Activated CD8-positive, alpha-beta T cell treated with anti-CD3 and anti-CD28 coated beads for 36 hours (primary cell): ENCODE measurements at regions not wholly inside any gene's neighbourhood (a gene's known extent, or its start where the extent isn't known, plus 50 kb on each side); places are given as distances from the start of the nearest gene placed in this dataset.

Experiments used
- ATAC-seq: fragments of 200-7000 bp; cut with Tn5 transposase; one replicate; pipeline ENCODE4 v1.10.0; 2021; ENCODE audit warnings: mild to moderate bottlenecking, moderate library complexity
- CTCF ChIA-PET: fragments of 350-600 bp; sonication (Branson Sonifier 250); formaldehyde crosslinking; loops from one replicate; lab custom pipeline; 2021; ENCODE audit warnings: antibody characterized with exemption; lab: Charles Lee
- POLR2A ChIA-PET: fragments of 350-600 bp; sonication (Branson Sonifier 250); formaldehyde crosslinking; loops from one replicate; lab custom pipeline; 2021; ENCODE audit warnings: antibody characterized with exemption; lab: Charles Lee
- DNase-seq: peaks from one replicate; pipeline ENCODE4 v3.0.0-alpha.2; 2020
- H3K27ac Mint-ChIP-seq: one replicate; pipeline ENCODE4 v1.8.0; 2021; ENCODE audit warnings: mild to moderate bottlenecking, mixed read lengths
- H3K27me3 Mint-ChIP-seq: one replicate; pipeline ENCODE4 v1.8.0; 2021; ENCODE audit warnings: mixed read lengths
- H3K36me3 Mint-ChIP-seq: one replicate; pipeline ENCODE4 v1.8.0; 2021; ENCODE audit warnings: low read depth, mixed read lengths
- H3K4me1 Mint-ChIP-seq: one replicate; pipeline ENCODE4 v1.8.0; 2021; ENCODE audit warnings: low read depth, mixed read lengths
- H3K4me3 Mint-ChIP-seq: one replicate; pipeline ENCODE4 v1.8.0; 2021; ENCODE audit warnings: mild to moderate bottlenecking, moderate library complexity, mixed read lengths
- H3K9me3 Mint-ChIP-seq: one replicate; pipeline ENCODE4 v1.8.0; 2021; ENCODE audit warnings: mixed read lengths
- CTCF ChIP-seq: fragments of 200-600 bp; IDR thresholded peaks from one replicate; pipeline ENCODE4 v1.8.0; 2022; ENCODE audit warnings: antibody characterized with exemption, mild to moderate bottlenecking
- intact Hi-C: fragments of 100-400 bp; cut with micrococcal nuclease; formaldehyde crosslinking; loops from one replicate; pipeline ENCODE4 v1.10.0; 2022

DNA sequence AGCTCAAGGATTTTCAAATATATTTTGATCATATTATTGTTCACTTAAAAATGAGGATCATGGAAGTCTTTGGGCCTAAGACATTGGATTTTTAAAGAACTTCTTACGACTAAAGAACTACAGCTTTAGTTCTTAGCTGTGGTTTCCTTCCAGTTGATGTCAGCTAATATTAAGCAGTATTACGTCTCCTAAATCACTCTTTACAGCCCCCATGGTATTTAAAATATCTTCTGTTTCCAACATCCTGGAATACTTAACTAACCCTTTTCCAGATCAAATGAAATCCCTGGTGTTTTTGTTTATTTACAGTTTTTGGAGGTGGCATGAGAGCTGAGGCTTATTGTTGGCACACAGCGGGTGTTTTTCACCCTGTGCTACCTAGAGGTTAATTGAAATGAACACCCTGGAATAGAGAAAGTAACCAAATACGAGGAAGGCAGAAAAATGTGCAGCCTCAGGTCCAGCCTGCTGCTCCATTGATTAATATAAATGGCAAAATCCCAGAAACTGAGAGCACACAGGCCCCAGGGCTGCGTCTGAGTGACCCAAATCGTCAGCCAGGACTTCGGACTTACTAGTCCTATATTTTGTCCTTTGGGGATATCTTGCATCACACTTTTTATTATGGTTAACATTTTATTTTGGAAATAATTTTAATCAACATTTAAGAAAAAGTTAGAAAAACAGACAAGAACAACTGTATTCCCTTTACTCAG is 52.3 kb upstream of the ICE1 start:
- DNase-seq = no peak
- intact Hi-C loops = no loop called here
- Mint-ChIP-seq H3K27ac (no peak overlapping the region), H3K4me1 (no peaks in the 10 kb centered on the region), H3K27me3 (no peaks in the 10 kb centered on the region), H3K4me3 (no peak overlapping the region), H3K9me3 (no peaks in the 10 kb centered on the region), H3K36me3 (no peaks in the 10 kb centered on the region)
- TF ChIP-seq CTCF = no peak
- ChIA-PET POLR2A (interaction anchor here (1.1 kb wide), 1 partner anchor 15 kb away, joined by 3 read pairs; no protein-coding TSS in a partner anchor), CTCF (no interaction called here)
- no peak for ATAC-seq

- no peak for ATAC-seq
- Mint-ChIP-seq H3K4me1 (no peaks in the 10 kb centered on the region), H3K27me3 (no peaks in the 10 kb centered on the region), H3K9me3 (no peaks in the 10 kb centered on the region), H3K36me3 (no peaks in the 10 kb centered on the region), H3K4me3 (no peak overlapping the region), H3K27ac (no peak overlapping the region)
- POLR2A ChIA-PET = no interaction called here
- DNase-seq = no peak
- no peak for TF ChIP-seq CTCF
- intact Hi-C loops = no loop called here
- CTCF ChIA-PET = no interaction called here
Measured at GRCh38 chr5:5371005-5371404, 51.5 kb upstream of the ICE1 start.

DNA sequence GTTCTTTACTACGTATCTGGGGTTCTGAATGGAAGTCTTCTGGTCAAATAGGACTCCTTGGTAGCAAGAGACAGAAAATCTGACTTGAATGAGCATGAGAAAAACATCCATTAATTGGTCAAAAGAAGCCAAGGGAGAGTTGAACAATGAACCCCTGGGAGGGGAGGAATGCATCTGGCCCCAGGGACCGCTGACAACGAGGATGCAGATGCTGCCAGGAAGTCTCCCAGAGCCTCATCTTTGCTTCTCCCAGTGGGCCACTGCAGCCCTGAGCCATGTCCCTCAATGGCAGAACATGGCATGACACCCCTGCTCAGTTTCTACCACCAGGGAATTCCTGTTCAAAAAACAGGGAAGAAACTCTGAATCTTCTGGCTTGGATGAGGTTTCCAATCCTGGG is 50.5 kb upstream of the ICE1 start:
- CTCF ChIA-PET = no interaction called here
- POLR2A ChIA-PET = no interaction called here
- intact Hi-C loops = no loop called here
- no peak overlapping the region for H3K4me3 Mint-ChIP-seq
- no peaks in the 10 kb centered on the region for H3K36me3 Mint-ChIP-seq
- no peaks in the 10 kb centered on the region for H3K4me1 Mint-ChIP-seq
- no peaks in the 10 kb centered on the region for H3K9me3 Mint-ChIP-seq
- ATAC-seq (no peak), DNase-seq (no peak)
- no peak overlapping the region for H3K27ac Mint-ChIP-seq
- H3K27me3 Mint-ChIP-seq = no peaks in the 10 kb centered on the region
- TF ChIP-seq CTCF = no peak

DNA sequence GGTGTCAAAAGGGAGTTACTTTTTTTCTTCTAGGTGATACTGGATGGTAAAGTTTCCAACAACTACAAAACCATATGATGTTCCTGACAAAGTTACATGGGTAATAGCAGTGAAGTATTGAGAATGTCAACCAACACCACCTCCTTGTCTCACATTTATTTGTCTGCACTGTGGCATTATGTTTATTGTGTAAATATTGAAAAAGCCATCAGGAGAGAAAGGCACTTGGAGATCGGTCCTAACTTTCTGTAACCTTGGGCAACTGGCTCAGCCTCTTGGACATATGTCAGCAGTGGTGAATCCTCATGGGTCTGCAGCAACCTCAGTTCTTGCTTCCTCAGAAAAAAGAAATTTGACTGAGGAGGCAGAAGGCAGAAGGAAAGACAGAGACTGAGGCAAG is 50.0 kb upstream of the ICE1 start:
- intact Hi-C loops = no loop called here
- ChIA-PET CTCF (no interaction called here), POLR2A (no interaction called here)
- no peak for DNase-seq
- no peak for TF ChIP-seq CTCF
- H3K9me3 Mint-ChIP-seq = no peaks in the 10 kb centered on the region
- H3K27ac Mint-ChIP-seq = no peak overlapping the region
- no peaks in the 10 kb centered on the region for H3K27me3 Mint-ChIP-seq
- H3K4me3 Mint-ChIP-seq = no peak overlapping the region
- H3K36me3 Mint-ChIP-seq = no peaks in the 10 kb centered on the region
- no peaks in the 10 kb centered on the region for H3K4me1 Mint-ChIP-seq
- ATAC-seq = no peak
